Head of caudate nucleus (tissue), 42 donors: ENCODE measurements at regions not wholly inside any gene's neighbourhood (a gene's known extent, or its start where the extent isn't known, plus 50 kb on each side); places are given as distances from the start of the nearest gene placed in this dataset.

Source experiments
- DNase-seq, 42 donors: peaks; one replicate each; pipeline versions ENCODE4 v3.0.0 to v3.0.0-alpha.2; 2020 to 2021; ENCODE audit warnings: mixed read lengths in 7 of 42
- intact Hi-C: fragments of 100-400 bp; cut with DNase I; formaldehyde crosslinking; loops from one replicate; pipeline ENCODE4 v1.15.0; 2022

DNA sequence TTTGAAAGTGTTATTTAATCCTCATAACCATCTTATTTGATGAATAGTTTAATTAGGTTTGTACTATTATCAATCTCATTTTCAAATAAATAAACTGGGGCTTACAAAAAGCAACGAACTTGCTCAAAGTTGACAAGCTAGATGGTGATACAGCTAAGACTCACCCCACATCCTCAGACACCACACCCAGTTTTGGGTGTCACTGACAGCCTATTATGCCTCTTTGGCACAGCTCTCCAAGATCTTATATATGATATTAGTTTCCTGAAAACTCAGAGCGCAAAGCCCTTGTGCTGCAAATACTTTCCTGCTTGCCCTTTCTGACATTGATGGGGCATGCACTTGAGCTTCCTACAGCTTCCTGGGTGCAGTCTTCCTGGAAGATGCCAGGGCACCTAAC is 223.4 kb upstream of the GADL1 start:
- DNase-seq: no peak
- intact Hi-C loops: no loop called here

DNA sequence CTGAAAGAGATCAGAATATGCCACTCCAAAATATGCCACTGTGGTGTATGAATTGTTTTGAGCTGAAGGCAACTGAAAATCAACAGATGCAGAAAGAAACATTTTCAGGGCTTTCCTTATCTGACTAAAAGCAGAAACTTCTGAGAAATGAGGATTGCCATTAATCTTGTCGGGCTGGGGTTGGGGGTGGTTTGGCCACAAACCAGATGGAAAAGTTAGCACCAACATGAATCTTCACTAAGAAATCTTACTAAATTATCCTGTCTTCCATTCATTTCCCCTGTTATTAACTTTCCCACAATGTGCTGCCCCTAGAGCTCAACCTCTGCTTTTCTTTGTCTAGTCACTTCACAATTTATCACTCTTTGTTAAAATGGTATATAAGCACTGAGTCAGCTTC is 229.9 kb upstream of the GADL1 start:
- no peak for DNase-seq
- intact Hi-C loops: no loop called here

DNA sequence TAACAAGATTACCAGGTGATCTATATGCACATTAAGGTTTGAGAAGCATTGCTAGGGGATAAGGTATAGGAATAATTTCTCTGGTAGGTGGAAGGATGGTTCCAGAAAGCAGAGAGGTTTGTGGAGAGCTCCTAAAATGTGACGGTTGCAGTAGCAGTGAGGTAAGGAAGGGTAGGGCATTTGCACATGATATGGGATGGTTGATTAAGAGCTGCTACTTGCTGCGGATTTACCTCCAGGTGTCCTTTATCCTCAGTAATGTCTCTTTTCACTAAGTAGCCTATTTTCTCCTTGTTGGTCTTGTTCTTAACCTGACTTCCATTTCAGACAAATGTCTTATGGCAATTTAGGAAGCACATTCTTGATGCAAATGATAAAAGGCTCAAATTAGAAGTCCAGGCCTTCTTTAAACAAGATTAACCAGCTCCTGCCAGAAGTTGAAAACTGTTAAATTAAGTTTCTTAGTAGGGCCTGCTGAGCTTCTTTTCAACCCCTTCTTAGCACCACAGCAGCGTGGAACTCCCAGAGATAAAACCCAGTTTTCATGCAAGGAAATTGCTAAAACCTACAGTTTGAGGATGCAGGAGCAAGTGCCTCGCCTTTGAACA is 231.1 kb upstream of the GADL1 start:
- DNase-seq: no peak
- intact Hi-C loops: no loop called here

DNA sequence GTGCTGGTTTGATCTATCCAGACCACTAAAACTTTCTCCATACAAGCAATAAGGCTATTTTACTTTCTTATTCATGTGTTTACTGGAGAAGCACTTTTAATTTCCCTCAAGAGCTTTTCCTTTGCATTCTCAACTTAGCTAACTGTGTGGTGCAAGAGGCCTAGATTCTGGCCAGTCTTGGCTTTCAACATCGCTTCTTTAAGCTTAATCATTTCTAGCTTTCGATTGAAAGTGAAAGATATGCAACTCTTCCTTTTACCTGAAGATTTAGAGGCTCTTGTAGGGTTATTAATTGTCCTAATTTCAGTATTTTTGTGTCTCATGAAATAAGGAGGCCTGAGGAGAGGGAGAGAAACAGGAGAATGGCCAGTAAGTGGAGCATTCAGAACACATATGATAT is 234.8 kb upstream of the GADL1 start:
- no peak for DNase-seq
- intact Hi-C loops: no loop called here

DNA sequence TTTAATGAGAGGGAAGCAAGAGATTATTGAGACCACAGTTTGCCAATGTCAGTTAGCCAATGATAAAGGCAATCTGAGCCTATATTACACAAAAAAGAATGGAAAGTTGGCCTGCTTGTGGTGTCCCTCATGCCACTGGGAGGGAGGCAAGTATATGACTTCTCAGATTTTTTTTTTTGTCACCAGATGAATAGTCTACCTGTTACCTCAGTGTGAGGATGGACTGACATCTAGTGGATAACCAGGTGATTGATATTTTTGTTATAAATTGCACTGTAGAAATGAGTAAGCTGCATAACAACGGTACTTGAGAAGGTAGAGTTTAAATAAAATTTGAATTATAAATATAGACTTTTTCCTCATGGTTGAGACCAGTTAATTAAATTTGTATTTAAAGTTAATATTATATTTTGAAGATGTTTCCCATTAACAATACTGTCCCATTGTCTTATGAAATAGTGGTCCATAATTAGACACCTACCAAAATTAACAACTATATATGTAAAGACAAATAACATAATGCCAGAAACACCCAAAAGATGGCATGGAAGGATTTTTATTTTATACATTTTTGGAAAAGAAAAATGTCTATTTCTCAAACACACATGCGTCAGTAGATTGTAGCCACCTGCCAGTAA is 237.8 kb upstream of the GADL1 start:
- intact Hi-C loops: no loop called here
- no peak for DNase-seq

DNA sequence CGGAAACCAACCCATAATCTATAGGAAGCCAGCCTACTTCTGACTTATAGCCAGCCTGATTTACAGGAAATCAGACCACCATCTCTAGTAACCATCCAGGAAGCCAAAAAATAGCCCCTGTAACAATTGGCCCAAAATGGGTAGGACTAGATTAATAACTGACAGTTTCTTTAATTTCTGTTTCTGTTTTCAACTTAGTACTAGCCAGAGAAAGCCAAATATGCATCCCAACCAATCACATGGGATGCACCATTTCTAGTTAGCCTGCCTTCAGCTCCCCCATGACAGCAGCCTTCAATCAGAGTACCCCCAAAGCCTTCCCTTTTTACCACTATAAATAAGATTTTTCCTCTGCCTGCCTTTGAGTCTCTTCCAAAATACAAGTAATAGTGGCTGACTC is 239.1 kb upstream of the GADL1 start:
- intact Hi-C loops: no loop called here
- DNase-seq: no peak

DNA sequence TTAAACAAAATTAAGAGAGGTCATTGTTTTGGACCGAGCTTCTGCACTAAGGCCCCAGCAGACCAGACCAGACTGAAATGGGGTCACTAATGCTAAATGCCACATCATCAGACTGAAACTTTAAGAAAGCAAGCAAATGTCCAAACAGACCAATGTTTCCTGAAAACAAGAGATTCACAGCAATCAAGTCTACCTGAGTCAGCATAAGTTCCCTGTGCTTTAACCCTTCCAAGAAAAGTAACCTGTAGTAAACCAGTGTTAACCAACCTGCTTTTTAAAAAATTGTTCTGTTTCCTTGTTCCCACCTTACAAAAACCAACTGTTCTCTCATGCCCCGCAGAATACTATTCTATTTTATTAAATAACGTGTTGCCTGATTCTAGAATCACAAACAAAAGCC is 241.1 kb upstream of the GADL1 start:
- intact Hi-C loops: no loop called here
- no peak for DNase-seq

DNA sequence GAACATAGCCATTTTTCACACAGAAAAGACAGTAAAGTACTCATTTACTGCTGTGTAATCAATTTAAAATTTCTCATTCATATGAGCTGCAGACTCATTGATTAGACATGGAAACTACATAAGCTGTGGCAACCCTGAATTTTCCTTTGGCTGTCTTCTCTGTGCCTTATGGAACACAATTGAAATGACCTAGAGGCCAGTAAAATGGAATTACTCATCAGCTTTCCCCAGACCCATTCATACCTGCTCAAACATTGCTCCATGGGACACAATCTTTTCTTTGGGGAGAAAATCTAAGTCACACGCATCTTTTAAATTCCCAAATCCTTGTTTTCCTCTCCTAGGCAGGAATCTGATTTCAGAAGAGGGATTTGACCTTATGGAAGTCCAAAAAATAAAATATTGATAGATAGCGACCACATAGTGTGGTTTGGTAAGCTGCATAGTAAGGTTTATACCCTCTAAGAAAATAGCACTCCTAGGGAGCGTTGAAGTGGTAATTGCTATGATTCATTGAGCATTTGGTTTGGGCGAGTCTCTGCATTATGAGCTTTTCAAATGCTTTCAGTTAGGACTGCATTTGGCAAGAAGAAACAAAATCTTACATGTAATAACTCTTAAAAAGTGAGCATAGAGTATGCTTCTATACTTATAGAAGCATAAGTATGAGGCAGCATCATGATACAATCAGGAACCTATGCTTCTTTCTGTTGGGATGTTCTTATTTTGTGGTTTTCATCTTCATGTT is 243.4 kb upstream of the GADL1 start:
- intact Hi-C loops: no loop called here
- no peak for DNase-seq

DNA sequence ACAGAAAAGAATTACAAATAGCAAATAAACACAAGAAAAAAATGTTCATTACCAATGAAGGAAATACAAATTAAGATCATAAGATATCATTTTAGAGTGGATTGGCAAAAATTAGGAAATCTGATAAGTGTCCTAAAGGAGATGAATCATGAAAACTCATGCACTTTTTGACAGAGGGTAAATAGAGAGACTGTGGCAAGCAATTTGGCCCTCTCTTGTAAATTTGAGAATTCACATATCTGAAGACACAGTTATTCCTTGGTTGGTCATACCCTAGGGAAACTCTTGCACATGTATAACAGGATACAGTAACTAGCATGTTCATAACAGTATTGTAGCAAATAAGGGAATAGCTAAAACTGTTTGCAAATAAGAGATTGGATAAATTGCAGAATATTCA is 246.0 kb upstream of the GADL1 start:
- intact Hi-C loops: no loop called here
- no peak for DNase-seq

DNA sequence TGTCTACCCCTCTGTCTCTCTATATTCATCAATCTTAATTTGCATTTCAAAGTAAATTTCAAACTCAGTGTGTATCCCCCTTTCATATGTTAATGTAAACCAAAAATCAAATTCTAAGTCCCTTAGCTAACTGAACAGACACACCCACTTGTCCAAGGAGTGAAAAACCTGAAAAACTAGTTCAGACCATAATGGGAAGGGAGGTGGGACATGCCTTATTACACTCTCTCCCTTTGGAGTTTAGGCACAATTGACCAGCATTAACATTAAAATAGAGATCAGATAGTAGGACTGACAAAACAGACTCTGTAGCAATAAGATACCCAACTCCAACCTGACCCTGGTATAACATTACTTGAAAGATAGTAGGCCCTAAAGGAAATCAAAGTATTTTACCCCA is 247.7 kb upstream of the GADL1 start:
- no peak for DNase-seq
- intact Hi-C loops: no loop called here

DNA sequence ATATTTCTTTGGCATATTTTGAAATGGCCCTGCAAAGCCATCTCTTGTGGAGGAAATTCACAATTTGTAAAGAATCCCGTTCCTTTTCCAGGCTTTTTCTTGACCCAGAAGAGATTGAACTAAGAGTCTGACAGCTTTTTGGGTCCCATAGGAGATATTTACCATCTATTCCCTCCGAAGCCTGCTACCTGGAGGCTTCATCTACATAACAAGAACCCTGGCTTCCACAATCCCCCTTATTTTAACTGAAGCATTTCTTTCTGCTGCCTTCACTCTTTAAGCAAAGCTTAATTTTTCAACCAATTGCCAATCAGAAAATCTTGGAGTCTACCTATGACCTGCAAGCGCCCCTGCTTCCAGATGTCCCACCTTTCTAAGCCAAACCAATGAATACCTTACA is 248.1 kb upstream of the GADL1 start:
- intact Hi-C loops: no loop called here
- DNase-seq: no peak

DNA sequence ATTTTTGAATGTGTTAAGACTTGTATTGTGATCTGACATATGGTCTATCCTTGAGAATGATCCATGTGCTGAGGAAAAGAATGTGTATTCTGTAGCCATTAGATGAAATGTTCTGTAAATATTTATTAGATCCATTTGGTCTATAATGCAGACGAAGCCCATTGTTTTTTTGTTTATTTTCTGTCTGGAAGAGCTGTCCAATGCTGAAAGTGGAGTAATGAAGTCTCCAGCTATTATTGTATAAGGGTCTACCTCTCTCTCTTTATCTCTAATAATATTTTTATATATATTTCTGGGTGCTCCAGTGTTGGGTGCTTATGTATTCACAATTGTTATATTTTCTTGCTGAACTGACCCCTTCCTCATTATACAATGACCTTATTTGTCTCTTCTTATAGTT is 250.6 kb upstream of the GADL1 start:
- no peak for DNase-seq
- intact Hi-C loops: no loop called here

DNA sequence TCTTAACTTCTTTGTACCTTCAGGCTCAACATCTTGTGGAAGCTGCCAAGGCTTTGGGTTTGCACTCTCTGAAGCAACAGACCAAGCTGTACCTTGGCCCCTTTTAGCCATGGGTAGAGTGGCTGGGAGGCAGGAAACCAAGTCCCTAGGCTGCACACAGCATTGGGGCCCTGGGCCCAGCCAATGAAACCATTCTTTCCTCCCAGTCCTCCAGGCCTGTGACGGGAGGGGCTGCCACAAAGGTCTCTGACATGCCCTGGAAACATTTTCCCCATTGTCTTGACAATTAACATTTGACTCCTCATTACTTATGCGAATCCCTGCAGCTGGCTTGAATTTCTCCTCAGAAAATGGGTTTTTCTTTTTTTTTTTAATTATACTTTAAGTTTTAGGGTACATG is 253.1 kb upstream of the GADL1 start:
- intact Hi-C loops: no loop called here
- no peak for DNase-seq

DNA sequence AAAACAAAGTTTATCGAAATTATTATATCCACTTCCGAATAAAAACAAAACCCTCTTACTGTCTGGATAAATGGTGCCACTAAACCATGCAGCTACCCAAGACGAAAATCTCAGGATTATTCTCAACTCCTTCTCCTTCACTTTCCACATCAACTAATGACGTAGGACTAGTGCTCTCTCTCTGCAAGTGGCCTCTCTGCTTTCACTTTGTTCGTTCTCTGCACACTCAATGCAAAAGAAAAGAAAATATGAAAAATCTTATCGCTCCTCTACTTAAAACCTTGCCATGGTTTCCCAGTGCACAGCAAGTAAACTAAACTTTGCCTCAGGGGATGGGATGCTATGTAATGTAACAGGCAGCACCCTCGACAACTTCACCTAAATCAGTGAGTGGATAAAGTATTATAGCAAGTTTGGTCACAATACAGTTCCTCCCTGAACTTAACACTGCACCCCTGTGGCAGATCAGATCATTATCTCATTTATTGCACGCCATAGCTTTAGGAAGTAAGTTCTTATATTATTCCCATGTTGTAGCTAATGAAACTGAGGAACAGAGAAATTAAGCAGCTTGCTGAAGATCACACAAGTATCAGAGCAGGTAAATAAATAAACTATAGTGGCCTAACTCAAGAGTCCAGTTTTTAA is 262.7 kb upstream of the GADL1 start:
- intact Hi-C loops: no loop called here
- no peak for DNase-seq

DNA sequence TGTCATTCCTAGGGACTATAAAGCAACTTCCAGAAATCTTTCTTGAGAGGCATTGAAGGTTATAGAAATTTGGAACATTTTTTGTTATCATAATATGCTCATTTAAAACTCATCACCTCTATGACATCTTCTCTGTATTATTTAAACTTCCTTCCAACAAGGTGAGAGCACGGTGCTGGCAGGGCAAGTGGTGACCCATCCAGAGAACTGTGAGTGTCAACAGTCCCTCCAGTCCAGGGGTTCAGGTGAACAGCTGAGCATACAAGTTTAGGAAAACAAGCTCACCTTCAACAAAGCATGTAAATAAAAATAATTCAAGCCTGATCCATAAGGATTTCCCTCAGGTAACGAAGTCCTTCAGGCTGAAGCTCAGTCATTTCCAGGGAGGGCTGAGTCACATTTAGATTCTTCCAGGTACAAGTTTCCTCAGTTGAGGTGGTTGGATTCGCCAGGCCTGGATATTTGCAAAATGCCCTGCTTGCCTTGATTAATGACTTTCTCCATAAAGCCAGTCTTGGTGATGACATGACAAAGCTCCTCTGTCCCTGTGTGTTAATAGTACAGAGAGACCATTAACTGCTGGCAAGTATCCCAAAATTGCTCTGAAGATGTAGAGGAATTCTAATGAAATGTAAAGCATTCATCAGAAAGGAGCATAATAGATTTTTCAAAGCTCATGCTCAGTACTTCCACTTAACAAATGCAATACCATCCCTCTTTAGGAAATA is 263.6 kb upstream of the GADL1 start:
- intact Hi-C loops: no loop called here
- no peak for DNase-seq

DNA sequence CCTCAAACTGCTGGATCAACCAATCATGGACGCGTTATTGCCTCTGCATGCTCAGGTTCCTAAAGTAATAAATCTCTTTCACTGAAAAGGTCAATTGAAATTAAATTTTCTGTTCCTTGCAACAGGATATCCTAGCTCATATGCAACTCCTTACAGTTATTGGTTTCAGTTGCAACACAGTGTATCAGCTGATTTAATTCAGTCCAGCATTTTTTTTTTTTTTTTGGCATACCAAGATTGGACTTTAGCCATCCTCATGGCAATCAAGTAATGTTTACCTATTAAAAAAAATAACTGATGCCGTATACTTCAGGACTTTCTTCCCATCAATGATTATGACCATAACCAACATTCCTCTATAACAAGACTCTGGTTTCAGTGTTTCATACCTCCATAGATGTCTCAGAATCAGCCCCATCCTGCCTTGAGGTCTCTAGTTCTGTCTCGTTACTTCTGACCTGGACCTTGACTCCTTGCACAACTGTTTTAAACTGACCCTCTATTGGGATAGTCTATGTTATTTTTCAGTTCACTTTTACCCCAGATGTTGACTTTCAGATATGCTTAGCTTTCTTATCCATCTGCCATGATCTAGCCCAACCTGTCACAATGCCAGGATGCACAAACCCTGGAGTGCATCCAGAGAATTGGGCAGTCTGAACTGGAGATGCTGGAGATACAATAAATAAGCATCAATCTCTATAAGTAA is 265.0 kb upstream of the GADL1 start:
- DNase-seq: no peak
- intact Hi-C loops: no loop called here

DNA sequence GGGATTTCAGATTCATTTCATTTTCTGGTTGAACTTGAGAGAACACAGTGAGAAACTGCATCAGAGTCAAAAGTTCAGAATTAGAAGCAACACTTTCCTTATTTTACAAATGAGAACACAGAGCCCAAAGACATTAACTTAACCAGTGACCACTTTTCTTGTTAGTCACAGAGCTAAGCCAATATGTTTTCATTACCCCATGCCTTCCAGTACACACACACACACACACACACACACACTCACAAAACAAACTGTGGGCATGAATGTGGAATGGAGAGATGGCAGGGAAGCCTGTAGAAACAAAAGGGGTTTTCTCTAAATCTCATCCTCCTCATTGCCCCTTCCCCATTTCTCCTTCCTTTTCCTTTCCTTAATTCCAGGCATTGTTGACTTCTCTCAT is 267.4 kb upstream of the GADL1 start:
- DNase-seq: no peak
- intact Hi-C loops: no loop called here

DNA sequence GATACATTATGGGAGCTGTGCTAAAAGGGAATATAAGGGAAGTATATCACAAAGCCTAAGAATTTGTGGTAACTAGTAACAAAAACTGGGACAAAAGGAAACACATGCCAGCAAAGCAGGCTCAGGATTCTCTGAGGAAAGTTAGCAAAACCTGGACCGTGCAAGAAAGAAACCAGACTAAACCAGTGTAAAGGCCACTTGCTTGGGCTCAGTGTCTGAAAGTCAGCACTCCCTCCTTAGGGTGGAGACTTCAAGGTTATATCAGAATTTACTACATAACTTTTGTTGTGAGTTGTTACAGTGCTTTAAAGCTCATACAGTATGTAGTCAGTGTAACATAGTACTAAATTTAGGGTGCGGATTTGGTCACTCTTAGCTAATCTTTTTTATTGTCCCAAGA is 269.9 kb upstream of the GADL1 start:
- intact Hi-C loops: no loop called here
- no peak for DNase-seq

DNA sequence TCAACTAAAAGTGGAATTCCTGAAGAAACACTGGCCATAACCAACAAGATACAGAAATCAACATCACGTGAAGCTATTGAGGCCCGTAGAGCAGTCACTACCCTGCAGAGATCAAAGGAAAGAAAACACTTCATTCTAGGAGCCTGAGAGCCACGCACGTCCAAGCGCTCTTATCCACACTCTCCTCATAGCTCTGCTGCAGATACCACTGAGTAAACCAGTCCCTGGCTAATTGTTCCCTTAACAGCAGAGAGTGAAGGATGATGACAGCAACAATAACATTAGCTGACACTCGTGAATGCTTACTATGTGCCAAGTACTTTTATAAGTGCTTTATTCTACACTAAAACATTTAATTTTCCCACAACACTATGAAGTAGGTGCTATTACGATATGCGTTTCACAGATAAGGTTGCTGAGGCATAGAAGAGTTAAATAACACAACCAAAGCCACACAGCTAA is 271.0 kb upstream of the GADL1 start:
- no peak for DNase-seq
- intact Hi-C loops: no loop called here
